ENCODE measurements at regions not wholly inside any gene's neighbourhood (a gene's known extent, or its start where the extent isn't known, plus 50 kb on each side); places are given as distances from the start of the nearest gene placed in this dataset.
"Not testable (repeated sequence)": the region's sequence is repeated elsewhere in the genome, so short reads cannot be mapped to it uniquely, and the experiment has no call there.

DNA sequence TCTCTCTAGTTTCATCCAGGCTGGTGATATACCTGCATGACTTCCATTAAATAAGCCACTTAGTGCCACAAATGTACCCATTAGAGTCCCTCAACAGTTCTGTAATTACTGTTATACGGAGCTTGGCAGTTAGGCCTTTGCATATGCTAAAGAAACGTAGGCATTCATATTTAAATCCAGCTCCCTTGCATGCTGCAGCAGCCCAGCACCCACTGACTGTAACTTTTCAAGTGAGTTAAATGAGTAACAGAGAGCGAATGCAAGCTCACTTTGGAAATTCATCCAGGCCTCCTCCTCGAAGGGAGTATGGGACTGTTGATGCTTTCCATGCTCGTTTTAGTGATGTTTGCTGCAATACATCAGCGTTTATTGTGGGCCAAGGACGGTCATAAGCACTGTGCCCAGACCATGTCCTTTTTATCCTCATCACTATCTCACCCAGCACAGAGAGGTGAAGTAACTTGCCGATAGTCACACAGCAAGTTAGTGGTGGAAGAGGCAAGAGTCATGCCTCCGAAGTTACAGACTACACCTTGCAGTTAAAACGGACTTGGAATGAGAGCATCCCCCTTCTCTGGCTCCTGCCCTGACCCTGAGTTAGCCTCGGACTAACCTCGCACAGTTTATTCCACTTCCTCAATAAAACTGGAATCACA lies 179.4 kb upstream of the PDE10A start:
- TF ChIP-seq, protein P1, sequence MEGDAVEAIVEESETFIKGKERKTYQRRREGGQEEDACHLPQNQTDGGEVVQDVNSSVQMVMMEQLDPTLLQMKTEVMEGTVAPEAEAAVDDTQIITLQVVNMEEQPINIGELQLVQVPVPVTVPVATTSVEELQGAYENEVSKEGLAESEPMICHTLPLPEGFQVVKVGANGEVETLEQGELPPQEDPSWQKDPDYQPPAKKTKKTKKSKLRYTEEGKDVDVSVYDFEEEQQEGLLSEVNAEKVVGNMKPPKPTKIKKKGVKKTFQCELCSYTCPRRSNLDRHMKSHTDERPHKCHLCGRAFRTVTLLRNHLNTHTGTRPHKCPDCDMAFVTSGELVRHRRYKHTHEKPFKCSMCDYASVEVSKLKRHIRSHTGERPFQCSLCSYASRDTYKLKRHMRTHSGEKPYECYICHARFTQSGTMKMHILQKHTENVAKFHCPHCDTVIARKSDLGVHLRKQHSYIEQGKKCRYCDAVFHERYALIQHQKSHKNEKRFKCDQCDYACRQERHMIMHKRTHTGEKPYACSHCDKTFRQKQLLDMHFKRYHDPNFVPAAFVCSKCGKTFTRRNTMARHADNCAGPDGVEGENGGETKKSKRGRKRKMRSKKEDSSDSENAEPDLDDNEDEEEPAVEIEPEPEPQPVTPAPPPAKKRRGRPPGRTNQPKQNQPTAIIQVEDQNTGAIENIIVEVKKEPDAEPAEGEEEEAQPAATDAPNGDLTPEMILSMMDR (IDR thresholded peaks at IDR 0.05; ENCODE audit: low read depth, low read length) = no peak
- no peak for DNase-seq (ENCODE audit: extremely low read depth, low read depth)

DNA sequence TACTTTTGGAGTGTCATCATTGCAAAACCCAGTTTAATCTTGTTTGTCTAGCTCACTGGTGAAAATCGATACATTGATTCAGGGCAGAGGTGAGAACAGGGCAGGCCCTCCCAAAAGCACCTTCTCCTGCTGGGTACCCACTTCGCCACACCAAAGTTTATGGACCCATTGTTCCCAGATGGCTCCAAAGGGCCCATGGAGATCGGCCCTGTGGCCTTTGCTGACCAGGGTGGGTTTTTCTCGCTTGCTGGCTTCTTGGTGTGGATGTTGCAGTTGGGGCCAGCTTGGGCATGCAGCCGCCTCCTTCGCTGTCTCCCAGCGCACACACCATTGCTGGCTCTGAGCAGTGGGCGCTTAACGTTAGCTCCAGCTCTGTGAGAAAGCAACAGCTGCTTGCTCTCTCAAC lies 178.1 kb upstream of the PDE10A start:
- TF ChIP-seq, protein P1 (IDR thresholded peaks at IDR 0.05; ENCODE audit: low read depth, low read length) = no peak
- no peak for DNase-seq (ENCODE audit: extremely low read depth, low read depth)

DNA sequence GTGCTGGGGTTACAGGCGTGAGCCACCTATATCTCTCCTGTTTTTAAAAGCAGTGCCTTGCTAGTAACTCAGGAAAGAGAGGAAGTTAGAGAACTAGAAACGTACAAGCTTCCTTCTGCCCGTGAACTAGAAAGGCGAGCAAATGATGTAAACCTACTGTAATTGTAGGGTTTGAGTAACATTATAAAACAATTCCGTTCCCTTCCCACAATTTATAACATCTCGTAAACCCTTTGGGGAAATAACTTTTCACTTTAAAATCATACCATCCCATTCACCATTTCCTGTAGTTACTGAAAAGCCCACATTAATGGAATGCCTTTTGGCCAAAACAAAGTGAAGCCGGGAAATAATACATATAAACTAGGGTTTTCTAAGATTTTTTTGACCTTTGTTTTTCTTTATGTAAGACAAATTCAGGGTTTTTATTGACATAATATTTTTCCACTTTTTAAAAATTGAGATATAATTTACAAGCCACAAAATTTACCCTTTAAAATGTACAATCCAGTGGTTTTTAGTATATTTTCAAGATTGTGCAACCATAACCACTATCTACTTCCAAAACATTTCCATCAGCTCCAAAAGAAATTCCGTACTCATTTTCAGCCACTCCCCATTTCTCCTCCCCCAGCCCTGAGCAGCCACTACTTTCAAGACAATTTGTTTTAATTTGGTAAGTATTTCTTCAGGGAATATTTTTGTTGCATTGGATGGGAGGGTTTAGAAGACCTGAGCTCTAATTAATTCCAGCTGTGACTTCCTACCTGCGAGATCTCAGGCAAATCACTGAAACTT lies 175.1 kb upstream of the PDE10A start:
- no peak for DNase-seq (ENCODE audit: extremely low read depth, low read depth)
- TF ChIP-seq, protein P1 (IDR thresholded peaks at IDR 0.05; ENCODE audit: low read depth, low read length) = no peak

DNA sequence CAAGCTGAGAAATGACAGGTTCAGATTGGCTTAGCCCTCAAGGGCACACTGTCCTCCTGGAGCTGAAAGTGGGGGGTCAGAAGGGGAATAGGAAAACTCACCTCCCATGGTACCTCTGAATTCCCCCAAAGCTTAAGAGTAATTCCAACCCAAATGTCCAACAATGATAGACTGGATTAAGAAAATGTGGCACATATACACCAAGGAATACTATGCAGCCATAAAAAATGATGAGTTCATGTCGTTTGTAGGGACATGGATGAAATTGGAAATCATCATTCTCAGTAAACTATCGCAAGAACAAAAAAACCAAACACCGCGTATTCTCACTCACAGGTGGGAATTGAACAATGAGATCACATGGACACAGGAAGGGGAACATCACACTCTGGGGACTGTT lies 173.6 kb upstream of the PDE10A start:
- DNase-seq (ENCODE audit: extremely low read depth, low read depth) = not testable (repeated sequence)

DNA sequence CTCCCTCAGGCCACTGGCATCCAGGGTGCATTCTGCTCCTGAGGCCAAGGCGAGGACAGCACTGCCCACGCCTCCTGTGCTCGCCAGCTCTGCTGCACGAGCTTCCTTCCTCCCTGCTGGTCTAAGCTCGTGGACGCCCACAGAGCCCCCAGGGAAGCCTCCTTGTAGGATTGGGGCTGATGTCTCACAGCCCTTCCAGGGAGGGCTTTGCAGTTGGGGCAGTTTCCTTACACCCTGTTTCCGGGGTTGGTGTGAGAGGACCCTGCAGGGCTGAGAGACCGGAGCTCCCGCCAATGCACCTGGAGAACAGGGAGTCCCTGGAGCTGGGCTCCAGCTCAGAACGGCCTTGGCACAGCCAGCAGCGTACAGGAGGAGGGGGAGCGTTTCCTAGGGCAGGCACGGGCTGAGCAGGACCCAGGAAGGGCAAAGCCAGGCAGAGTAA lies 172.4 kb upstream of the PDE10A start:
- TF ChIP-seq, protein P1 (IDR thresholded peaks at IDR 0.05; ENCODE audit: low read depth, low read length) = no peak

DNA sequence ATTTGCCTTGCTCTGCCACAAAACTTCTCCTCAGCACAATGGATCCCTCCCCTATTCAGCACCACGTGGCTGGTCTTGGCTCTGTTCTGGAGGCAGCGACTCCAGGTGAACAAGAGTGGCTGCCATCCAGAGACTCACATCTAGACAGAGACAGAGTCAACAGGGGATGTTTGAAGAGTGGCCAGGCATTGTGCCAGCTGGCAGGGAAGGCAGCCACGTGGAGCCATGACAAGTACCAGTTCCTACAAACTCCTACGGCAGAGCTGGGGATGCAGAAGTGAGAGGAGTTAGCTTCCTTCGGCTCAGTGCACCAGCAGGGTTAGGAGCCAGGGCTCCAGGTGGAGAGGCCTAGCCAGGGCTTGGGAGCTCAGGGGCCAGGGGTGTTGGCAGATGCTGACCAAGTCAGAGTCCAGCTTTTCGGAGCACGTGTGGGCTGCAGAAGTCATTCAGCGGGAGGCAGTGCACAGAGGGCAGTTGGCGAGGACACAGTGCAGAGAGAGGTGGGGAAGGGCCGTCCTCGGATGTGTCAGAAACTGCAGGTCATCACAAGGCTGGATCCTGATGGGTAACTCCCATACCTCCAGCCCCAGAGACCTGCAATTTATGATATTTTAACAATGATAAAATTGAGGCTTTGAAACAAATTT lies 171.7 kb upstream of the PDE10A start:
- DNase-seq (ENCODE audit: extremely low read depth, low read depth) = no peak
- TF ChIP-seq, protein P1 (IDR thresholded peaks at IDR 0.05; ENCODE audit: low read depth, low read length) = no peak

More for the DNA sequence above, 172.4 kb upstream of the PDE10A start:
- no peak for DNase-seq (ENCODE audit: extremely low read depth, low read depth)

DNA sequence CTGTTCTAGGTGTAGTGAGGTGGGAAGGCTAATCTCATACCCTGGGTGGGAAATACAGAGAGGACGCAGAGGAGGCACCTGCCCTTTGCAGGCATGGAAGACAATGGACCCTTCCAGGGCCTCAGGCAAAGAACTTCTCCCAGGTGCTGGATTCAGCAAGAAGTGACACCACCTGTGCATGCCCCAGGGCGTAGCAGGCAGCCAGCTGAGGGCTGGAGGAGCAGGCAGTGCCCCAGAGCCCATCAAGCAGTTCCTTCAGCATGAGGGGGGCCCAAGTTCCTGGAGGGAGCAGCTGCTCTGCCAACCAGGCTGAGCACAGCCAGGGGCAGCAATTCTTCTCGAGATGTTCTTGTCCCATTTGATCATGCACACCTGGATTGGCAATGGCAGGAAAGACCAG lies 170.3 kb upstream of the PDE10A start:
- TF ChIP-seq, protein P1 (IDR thresholded peaks at IDR 0.05; ENCODE audit: low read depth, low read length) = no peak
- DNase-seq (ENCODE audit: extremely low read depth, low read depth) = no peak
